Loucy (cell line): ENCODE measurements at regions not wholly inside any gene's neighbourhood (a gene's known extent, or its start where the extent isn't known, plus 50 kb on each side); places are given as distances from the start of the nearest gene placed in this dataset.

Experiments
- H2AFZ ChIP-seq: fragments of 200-600 bp; sonication (generic); 2 replicates; pipeline ENCODE4 v1.6.0; 2016; ENCODE audit warnings: antibody characterized with exemption, mild to moderate bottlenecking, low read length, moderate library complexity
- H3F3A ChIP-seq: fragments of 200-600 bp; 2 replicates; pipeline ENCODE4 v1.6.0; 2016; ENCODE audit warnings: antibody characterized with exemption, low read depth, mild to moderate bottlenecking
- H3K27me3 ChIP-seq: fragments of 200-600 bp; sonication (generic); 2 replicates; pipeline ENCODE4 v1.6.1; 2014; ENCODE audit warnings: low read length, mild to moderate bottlenecking; ENCODE audit not compliant: insufficient read depth, poor library complexity, severe bottlenecking
- H3K36me3 ChIP-seq: fragments of 200-600 bp; sonication (generic); 2 replicates; pipeline ENCODE4 v1.6.1; 2016; ENCODE audit warnings: low read length; ENCODE audit not compliant: insufficient read depth
- H3K4me1 ChIP-seq: fragments of 200-600 bp; sonication (generic); 2 replicates; pipeline ENCODE4 v1.5.1; 2014; ENCODE audit warnings: low read length, mild to moderate bottlenecking; ENCODE audit not compliant: insufficient read depth, poor library complexity, severe bottlenecking
- H3K4me2 ChIP-seq: fragments of 200-600 bp; sonication (generic); 2 replicates; pipeline ENCODE4 v1.6.0; 2014; ENCODE audit warnings: antibody characterized with exemption, low read length, low read depth, mild to moderate bottlenecking; ENCODE audit not compliant: poor library complexity, severe bottlenecking
- H3K4me3 ChIP-seq: fragments of 200-600 bp; sonication (generic); 2 replicates; pipeline ENCODE4 v1.5.1; 2014; ENCODE audit warnings: low read length, mild to moderate bottlenecking, mixed read lengths; ENCODE audit not compliant: poor library complexity, severe bottlenecking
- H3K79me2 ChIP-seq: fragments of 200-600 bp; sonication (generic); 2 replicates; pipeline ENCODE4 v1.6.1; 2014; ENCODE audit warnings: low read length; ENCODE audit not compliant: insufficient read depth
- H3K9ac ChIP-seq: fragments of 200-600 bp; sonication (generic); 2 replicates; pipeline ENCODE4 v1.6.0; 2014; ENCODE audit warnings: mild to moderate bottlenecking, low read depth, low read length, moderate library complexity; ENCODE audit not compliant: poor library complexity, severe bottlenecking
- H3K9me2 ChIP-seq: fragments of 200-600 bp; sonication (generic); replicated peaks from 2 replicates; pipeline ENCODE4 v1.6.1; 2016; ENCODE audit warnings: low read depth, low read length, mixed read lengths
- H3K9me3 ChIP-seq: fragments of 200-600 bp; sonication (generic); 2 replicates; pipeline ENCODE4 v1.6.1; 2014; ENCODE audit warnings: mild to moderate bottlenecking, antibody characterized with exemption, low read length, low read depth; ENCODE audit not compliant: insufficient read depth
- H4K20me1 ChIP-seq: fragments of 200-600 bp; sonication (generic); 2 replicates; pipeline ENCODE4 v1.6.0; 2014; ENCODE audit warnings: antibody characterized with exemption, low read length, mild to moderate bottlenecking; ENCODE audit not compliant: insufficient read depth, poor library complexity, severe bottlenecking
- EZH2phosphoT487 ChIP-seq: fragments of 200-600 bp; IDR thresholded peaks from 2 replicates; pipeline ENCODE4 v1.6.1; 2018; ENCODE audit warnings: antibody characterized with exemption, mild to moderate bottlenecking, moderate library complexity, borderline replicate concordance
- TF ChIP-seq, protein P1 (sequence below): fragments of 200-600 bp; sonication (generic); conservative IDR thresholded peaks from 2 replicates; pipeline ENCODE4 v1.5.1; 2014; ENCODE audit warnings: mild to moderate bottlenecking, antibody characterized with exemption, low read length

DNA sequence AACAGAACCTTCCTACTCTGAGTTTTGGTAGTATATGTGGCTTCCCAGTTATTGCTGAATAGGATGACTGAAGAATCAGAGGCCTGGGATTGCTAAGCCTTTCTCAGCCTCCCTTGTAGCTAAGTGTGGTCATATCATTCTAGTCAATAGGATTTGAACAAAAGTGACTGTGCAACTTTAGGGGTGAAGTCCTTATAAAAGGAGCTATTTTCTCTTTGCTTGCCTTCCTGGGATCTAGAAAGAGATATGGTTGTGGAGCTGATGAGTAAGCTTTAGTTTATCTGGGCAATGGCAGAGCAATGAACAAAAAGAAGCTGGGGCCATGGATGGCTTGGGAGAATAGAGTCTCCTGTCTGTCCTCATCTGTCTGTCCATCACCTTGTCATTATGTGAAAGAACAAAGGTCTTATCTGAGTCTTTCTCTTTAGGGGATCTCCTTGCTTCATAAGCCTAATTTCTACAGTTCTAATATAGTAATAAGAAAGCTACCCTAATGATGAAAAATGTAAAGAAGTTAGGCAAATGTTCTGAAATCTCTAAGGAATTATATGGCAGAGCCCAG lies 91.5 kb downstream of the TENT5C start:
- H2AFZ ChIP-seq, result no peak overlapping the region
- no peaks in the 10 kb centered on the region for H3K9me3 ChIP-seq
- no peaks in the 10 kb centered on the region for H3K79me2 ChIP-seq
- no peaks in the 10 kb centered on the region for H3K36me3 ChIP-seq
- no peaks in the 10 kb centered on the region for H3K9me2 ChIP-seq
- TF ChIP-seq, protein P1, sequence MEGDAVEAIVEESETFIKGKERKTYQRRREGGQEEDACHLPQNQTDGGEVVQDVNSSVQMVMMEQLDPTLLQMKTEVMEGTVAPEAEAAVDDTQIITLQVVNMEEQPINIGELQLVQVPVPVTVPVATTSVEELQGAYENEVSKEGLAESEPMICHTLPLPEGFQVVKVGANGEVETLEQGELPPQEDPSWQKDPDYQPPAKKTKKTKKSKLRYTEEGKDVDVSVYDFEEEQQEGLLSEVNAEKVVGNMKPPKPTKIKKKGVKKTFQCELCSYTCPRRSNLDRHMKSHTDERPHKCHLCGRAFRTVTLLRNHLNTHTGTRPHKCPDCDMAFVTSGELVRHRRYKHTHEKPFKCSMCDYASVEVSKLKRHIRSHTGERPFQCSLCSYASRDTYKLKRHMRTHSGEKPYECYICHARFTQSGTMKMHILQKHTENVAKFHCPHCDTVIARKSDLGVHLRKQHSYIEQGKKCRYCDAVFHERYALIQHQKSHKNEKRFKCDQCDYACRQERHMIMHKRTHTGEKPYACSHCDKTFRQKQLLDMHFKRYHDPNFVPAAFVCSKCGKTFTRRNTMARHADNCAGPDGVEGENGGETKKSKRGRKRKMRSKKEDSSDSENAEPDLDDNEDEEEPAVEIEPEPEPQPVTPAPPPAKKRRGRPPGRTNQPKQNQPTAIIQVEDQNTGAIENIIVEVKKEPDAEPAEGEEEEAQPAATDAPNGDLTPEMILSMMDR, result no peak
- TF ChIP-seq EZH2phosphoT487, result no peak
- H3K27me3 ChIP-seq, result no peaks in the 10 kb centered on the region
- no peaks in the 10 kb centered on the region for H3F3A ChIP-seq
- no peak overlapping the region for H3K4me2 ChIP-seq
- H3K9ac ChIP-seq, result no peak overlapping the region
- no peaks in the 10 kb centered on the region for H4K20me1 ChIP-seq
- H3K4me1 ChIP-seq, result no peaks in the 10 kb centered on the region
- no peak overlapping the region for H3K4me3 ChIP-seq

DNA sequence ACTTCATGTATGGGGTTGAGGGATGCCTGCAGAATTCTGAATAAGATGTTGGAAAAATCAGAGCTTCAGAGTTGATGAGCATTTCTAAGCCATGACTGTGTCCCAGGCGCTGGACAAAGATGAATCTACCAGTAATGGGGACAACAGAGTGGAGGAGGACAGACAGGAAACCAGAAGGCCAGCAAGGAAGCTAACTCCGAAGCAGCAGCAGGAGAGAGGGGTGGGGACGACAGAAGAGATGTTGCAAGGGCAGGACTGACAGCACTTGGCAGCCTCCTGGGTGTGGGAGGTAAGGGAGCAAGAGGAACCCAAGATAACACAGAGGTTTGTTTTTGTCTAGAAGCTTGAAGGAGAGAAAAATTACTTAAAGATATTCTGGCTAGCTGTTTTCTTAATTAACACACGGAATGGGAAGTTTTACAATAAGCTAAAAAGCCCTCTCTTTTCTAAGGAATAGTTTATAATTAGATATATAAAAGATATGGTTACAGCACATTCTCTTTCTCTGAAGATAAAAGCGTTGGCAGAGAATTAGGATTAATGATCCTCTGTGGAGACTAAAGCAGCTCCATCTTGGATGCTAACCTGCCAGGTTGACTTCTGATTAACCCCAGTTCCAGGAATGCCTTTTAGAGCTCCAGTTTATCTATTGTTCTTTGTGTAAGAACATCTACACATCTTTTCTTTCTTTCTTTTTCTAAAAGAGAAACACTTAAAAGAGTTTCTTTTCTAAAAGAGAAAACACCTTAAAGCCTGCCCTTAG lies 92.7 kb downstream of the TENT5C start:
- Histone ChIP-seq H3K79me2 (no peaks in the 10 kb centered on the region), H3K9me2 (no peaks in the 10 kb centered on the region), H3K36me3 (no peaks in the 10 kb centered on the region), H3K4me3 (no peak overlapping the region), H3K27me3 (no peaks in the 10 kb centered on the region), H2AFZ (no peak overlapping the region), H3F3A (no peaks in the 10 kb centered on the region), H3K4me1 (peaks cover 4% of the 10 kb centered on the region), H3K9ac (no peak overlapping the region), H4K20me1 (no peaks in the 10 kb centered on the region), H3K4me2 (no peak overlapping the region), H3K9me3 (no peaks in the 10 kb centered on the region)
- no peak for TF ChIP-seq EZH2phosphoT487
- TF ChIP-seq, protein P1, result no peak

DNA sequence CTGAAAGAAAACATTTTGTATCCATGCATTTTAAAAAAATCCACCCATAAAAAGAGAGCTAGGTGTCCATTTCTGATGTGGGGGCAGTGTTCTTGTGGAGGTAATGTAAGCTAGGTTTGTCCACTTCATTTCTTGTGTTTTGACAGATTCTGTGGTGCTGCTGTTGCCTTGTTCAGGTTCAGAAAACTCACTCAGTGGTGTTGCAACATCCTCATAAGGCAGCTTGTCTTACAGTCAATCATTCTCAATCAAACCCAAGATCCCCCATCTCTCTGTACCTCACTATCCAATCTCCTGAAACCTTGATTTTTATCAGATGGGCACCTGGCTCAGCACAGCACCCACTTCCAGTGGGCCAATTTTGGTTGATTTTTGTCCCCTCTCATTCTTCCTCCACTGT lies 94.1 kb downstream of the TENT5C start:
- H3K79me2 ChIP-seq, result no peaks in the 10 kb centered on the region
- no peak for TF ChIP-seq EZH2phosphoT487
- TF ChIP-seq, protein P1, result no peak

More for the DNA sequence above, 94.1 kb downstream of the TENT5C start:
- Histone ChIP-seq H3K27me3 (no peaks in the 10 kb centered on the region), H3K36me3 (no peaks in the 10 kb centered on the region), H3F3A (no peaks in the 10 kb centered on the region), H3K4me2 (no peak overlapping the region), H3K4me1 (peaks cover 4% of the 10 kb centered on the region), H3K9me2 (no peaks in the 10 kb centered on the region), H3K4me3 (no peak overlapping the region), H2AFZ (no peak overlapping the region), H4K20me1 (no peaks in the 10 kb centered on the region), H3K9ac (no peak overlapping the region), H3K9me3 (no peaks in the 10 kb centered on the region)
